ENCODE measurements at regions not wholly inside any gene's neighbourhood (a gene's known extent, or its start where the extent isn't known, plus 50 kb on each side); places are given as distances from the start of the nearest gene placed in this dataset.

- Histone ChIP-seq H2BK120ac (ENCODE audit: insufficient read depth, low read length, poor library complexity) (no peak overlapping the region), H3K4ac (ENCODE audit: low read depth, low read length) (no peak overlapping the region), H2BK5ac (ENCODE audit: low read depth, low read length, poor library complexity) (no peak overlapping the region), H2BK12ac (ENCODE audit: low read length) (no peak overlapping the region), H3K79me2 (ENCODE audit: control insufficient read depth, insufficient read depth, low read length, poor library complexity) (no peaks in the 10 kb centered on the region), H3K4me2 (ENCODE audit: low read length) (no peak overlapping the region), H2AK5ac (ENCODE audit: low read length) (no peak overlapping the region), H3K23ac (ENCODE audit: low read length) (no peak overlapping the region), H3K14ac (ENCODE audit: low read length) (no peak overlapping the region), H4K91ac (ENCODE audit: low read depth, low read length) (no peak overlapping the region), H3K27me3 (ENCODE audit: insufficient read depth, low read length) (no peaks in the 10 kb centered on the region), H4K8ac (ENCODE audit: low read depth, low read length) (no peak overlapping the region), H3K9me3 (ENCODE audit: insufficient read depth, low read depth, low read length) (no peaks in the 10 kb centered on the region), H3K18ac (ENCODE audit: low read length) (no peak overlapping the region), H3K27ac (ENCODE audit: low read depth, low read length) (no peak overlapping the region), H3K9ac (ENCODE audit: low read length) (no peak overlapping the region), H3K79me1 (ENCODE audit: low read length) (no peaks in the 10 kb centered on the region), H2AFZ (ENCODE audit: insufficient read depth, low read length, poor library complexity) (no peak overlapping the region), H3K36me3 (ENCODE audit: control insufficient read depth in 1 of 2, insufficient read depth in 2 of 2, low read length in 2 of 2) (no peaks in the 10 kb centered on the region), H3K4me3 (ENCODE audit: low read depth, low read length) (no peak overlapping the region), H3K4me1 (ENCODE audit: control insufficient read depth in 1 of 2, insufficient read depth in 2 of 2, low read length in 2 of 2) (no peaks in the 10 kb centered on the region), H4K12ac (ENCODE audit: low read depth, low read length) (no peak overlapping the region)
- DNase-seq = no peak
- WGBS (ENCODE audit: extremely low coverage, insufficient coverage, insufficient read length) = no CpG with 5 or more reads among the region's 6 CpGs
These were observed 614.8 kb downstream of the ZIC1 start for GRCh38 chr3:148023994-148024393.

- no peak overlapping the region for H3K9ac ChIP-seq (ENCODE audit: low read length)
- H4K12ac ChIP-seq (ENCODE audit: low read depth, low read length) = no peak overlapping the region
- no peak overlapping the region for H3K23ac ChIP-seq (ENCODE audit: low read length)
- no peak overlapping the region for H3K4me2 ChIP-seq (ENCODE audit: low read length)
- no peak overlapping the region for H2BK120ac ChIP-seq (ENCODE audit: insufficient read depth, low read length, poor library complexity)
- H3K14ac ChIP-seq (ENCODE audit: low read length) = no peak overlapping the region
- H2BK12ac ChIP-seq (ENCODE audit: low read length) = no peak overlapping the region
- H4K8ac ChIP-seq (ENCODE audit: low read depth, low read length) = no peak overlapping the region
- H3K36me3 ChIP-seq (ENCODE audit: control insufficient read depth in 1 of 2, insufficient read depth in 2 of 2, low read length in 2 of 2) = no peaks in the 10 kb centered on the region
- no peak overlapping the region for H2AFZ ChIP-seq (ENCODE audit: insufficient read depth, low read length, poor library complexity)
- H3K27ac ChIP-seq (ENCODE audit: low read depth, low read length) = no peak overlapping the region
- no peak overlapping the region for H2AK5ac ChIP-seq (ENCODE audit: low read length)
- no peaks in the 10 kb centered on the region for H3K9me3 ChIP-seq (ENCODE audit: insufficient read depth, low read depth, low read length)
- no peak for DNase-seq
- no peaks in the 10 kb centered on the region for H3K27me3 ChIP-seq (ENCODE audit: insufficient read depth, low read length)
- H3K4ac ChIP-seq (ENCODE audit: low read depth, low read length) = no peak overlapping the region
- no peaks in the 10 kb centered on the region for H3K79me1 ChIP-seq (ENCODE audit: low read length)
- H2BK5ac ChIP-seq (ENCODE audit: low read depth, low read length, poor library complexity) = no peak overlapping the region
- no peaks in the 10 kb centered on the region for H3K79me2 ChIP-seq (ENCODE audit: control insufficient read depth, insufficient read depth, low read length, poor library complexity)
- H4K91ac ChIP-seq (ENCODE audit: low read depth, low read length) = no peak overlapping the region
- H3K4me3 ChIP-seq (ENCODE audit: low read depth, low read length) = no peak overlapping the region
- H3K18ac ChIP-seq (ENCODE audit: low read length) = no peak overlapping the region
- WGBS (ENCODE audit: extremely low coverage, insufficient coverage, insufficient read length) = no CpG with 5 or more reads among the region's 6 CpGs
- no peaks in the 10 kb centered on the region for H3K4me1 ChIP-seq (ENCODE audit: control insufficient read depth in 1 of 2, insufficient read depth in 2 of 2, low read length in 2 of 2)
These were observed 616.9 kb downstream of the ZIC1 start for GRCh38 chr3:148026009-148026588.

DNA sequence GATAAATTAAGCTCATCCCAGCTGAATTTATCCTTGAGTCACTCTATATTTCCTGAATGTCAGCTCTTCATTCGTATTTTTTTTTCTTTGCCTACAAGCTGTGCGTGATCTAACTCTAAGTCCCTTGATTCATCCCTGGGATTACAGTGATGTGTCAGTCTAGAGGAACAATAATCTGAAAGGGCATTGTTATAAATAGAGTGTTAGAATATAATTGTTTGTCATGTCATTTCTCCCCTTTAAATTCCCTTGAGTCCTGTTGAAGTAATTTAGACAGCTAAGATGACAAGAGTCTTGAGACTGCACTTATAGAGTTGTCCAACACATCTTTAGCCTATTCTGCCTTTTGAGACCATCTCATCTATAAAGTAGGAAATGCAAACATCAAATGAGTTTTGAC is 621.8 kb downstream of the ZIC1 start:
- Histone ChIP-seq H3K27ac (ENCODE audit: low read depth, low read length) (no peak overlapping the region), H3K4me1 (ENCODE audit: control insufficient read depth in 1 of 2, insufficient read depth in 2 of 2, low read length in 2 of 2) (no peaks in the 10 kb centered on the region), H3K18ac (ENCODE audit: low read length) (no peak overlapping the region), H3K36me3 (ENCODE audit: control insufficient read depth in 1 of 2, insufficient read depth in 2 of 2, low read length in 2 of 2) (no peaks in the 10 kb centered on the region), H3K4me2 (ENCODE audit: low read length) (no peak overlapping the region), H2BK5ac (ENCODE audit: low read depth, low read length, poor library complexity) (no peak overlapping the region), H2AFZ (ENCODE audit: insufficient read depth, low read length, poor library complexity) (no peak overlapping the region), H3K27me3 (ENCODE audit: insufficient read depth, low read length) (no peaks in the 10 kb centered on the region), H4K91ac (ENCODE audit: low read depth, low read length) (no peak overlapping the region), H2BK12ac (ENCODE audit: low read length) (no peak overlapping the region), H3K79me1 (ENCODE audit: low read length) (no peaks in the 10 kb centered on the region), H3K4ac (ENCODE audit: low read depth, low read length) (no peak overlapping the region), H4K12ac (ENCODE audit: low read depth, low read length) (no peak overlapping the region), H3K9me3 (ENCODE audit: insufficient read depth, low read depth, low read length) (no peaks in the 10 kb centered on the region), H3K14ac (ENCODE audit: low read length) (no peak overlapping the region), H3K4me3 (ENCODE audit: low read depth, low read length) (no peak overlapping the region), H2BK120ac (ENCODE audit: insufficient read depth, low read length, poor library complexity) (no peak overlapping the region), H4K8ac (ENCODE audit: low read depth, low read length) (no peak overlapping the region), H3K9ac (ENCODE audit: low read length) (no peak overlapping the region), H3K23ac (ENCODE audit: low read length) (no peak overlapping the region), H3K79me2 (ENCODE audit: control insufficient read depth, insufficient read depth, low read length, poor library complexity) (no peaks in the 10 kb centered on the region), H2AK5ac (ENCODE audit: low read length) (no peak overlapping the region)
- no CpG with 5 or more reads among the region's 2 CpGs for WGBS (ENCODE audit: extremely low coverage, insufficient coverage, insufficient read length)
- DNase-seq = no peak

GRCh38 chr3:148034353-148034752 is 625.2 kb downstream of the ZIC1 start:
- Histone ChIP-seq H3K4ac (ENCODE audit: low read depth, low read length) (no peak overlapping the region), H4K12ac (ENCODE audit: low read depth, low read length) (no peak overlapping the region), H3K4me1 (ENCODE audit: control insufficient read depth in 1 of 2, insufficient read depth in 2 of 2, low read length in 2 of 2) (no peaks in the 10 kb centered on the region), H3K79me1 (ENCODE audit: low read length) (no peaks in the 10 kb centered on the region), H3K14ac (ENCODE audit: low read length) (no peak overlapping the region), H4K91ac (ENCODE audit: low read depth, low read length) (no peak overlapping the region), H3K4me3 (ENCODE audit: low read depth, low read length) (no peak overlapping the region), H3K4me2 (ENCODE audit: low read length) (no peak overlapping the region), H4K8ac (ENCODE audit: low read depth, low read length) (no peak overlapping the region), H3K18ac (ENCODE audit: low read length) (no peak overlapping the region), H3K27me3 (ENCODE audit: insufficient read depth, low read length) (no peaks in the 10 kb centered on the region), H2AFZ (ENCODE audit: insufficient read depth, low read length, poor library complexity) (no peak overlapping the region), H3K36me3 (ENCODE audit: control insufficient read depth in 1 of 2, insufficient read depth in 2 of 2, low read length in 2 of 2) (no peaks in the 10 kb centered on the region), H3K9me3 (ENCODE audit: insufficient read depth, low read depth, low read length) (no peaks in the 10 kb centered on the region), H2BK5ac (ENCODE audit: low read depth, low read length, poor library complexity) (no peak overlapping the region), H3K23ac (ENCODE audit: low read length) (no peak overlapping the region), H3K79me2 (ENCODE audit: control insufficient read depth, insufficient read depth, low read length, poor library complexity) (no peaks in the 10 kb centered on the region), H3K27ac (ENCODE audit: low read depth, low read length) (no peak overlapping the region), H2AK5ac (ENCODE audit: low read length) (no peak overlapping the region), H2BK12ac (ENCODE audit: low read length) (no peak overlapping the region), H3K9ac (ENCODE audit: low read length) (no peak overlapping the region), H2BK120ac (ENCODE audit: insufficient read depth, low read length, poor library complexity) (no peak overlapping the region)
- DNase-seq = no peak
- WGBS (ENCODE audit: extremely low coverage, insufficient coverage, insufficient read length) = no CpG with 5 or more reads among the region's 3 CpGs

Data from trophoblast cell (in vitro differentiated cells and primary cell).